Bronchial epithelial cell (primary cell): ENCODE measurements at regions not wholly inside any gene's neighbourhood (a gene's known extent, or its start where the extent isn't known, plus 50 kb on each side); places are given as distances from the start of the nearest gene placed in this dataset.

ENCODE experiments used
- DNase-seq: peaks from one replicate; pipeline ENCODE4 v3.0.0-alpha.2; 2010; ENCODE audit warnings: low read depth
- FAIRE-seq: peaks from 2 replicates; lab custom pipeline; 2011; peaks lifted over from hg19 to GRCh38; lab: Jason Lieb, UNC
- H3K27me3 ChIP-seq: 2 replicates; pipeline ENCODE4 v1.5.1; 2011; ENCODE audit warnings: low read length; ENCODE audit not compliant: control insufficient read depth, insufficient read depth
- H3K36me3 ChIP-seq: 2 replicates; pipeline ENCODE4 v1.5.1; 2011; ENCODE audit warnings: low read length; ENCODE audit not compliant: control insufficient read depth, insufficient read depth
- H3K4me3 ChIP-seq: 2 replicates; pipeline ENCODE4 v1.5.1; 2011; ENCODE audit warnings: mild to moderate bottlenecking, low read depth, low read length, control low read depth
- CTCF ChIP-seq: IDR thresholded peaks from 2 replicates; pipeline ENCODE4 v1.5.1; 2011; ENCODE audit warnings: mild to moderate bottlenecking, moderate library complexity, low read length, control low read depth, inconsistent platforms; ENCODE audit not compliant: insufficient read depth, severe bottlenecking

- DNase-seq (no peak), FAIRE-seq (no peak)
- no peak overlapping the region for H3K4me3 ChIP-seq
- H3K27me3 ChIP-seq: no peaks in the 10 kb centered on the region
- no peak for TF ChIP-seq CTCF
- no peaks in the 10 kb centered on the region for H3K36me3 ChIP-seq
Observed at GRCh38 chr11:70806461-70807194, 408.3 kb downstream of the CTTN start.

DNA sequence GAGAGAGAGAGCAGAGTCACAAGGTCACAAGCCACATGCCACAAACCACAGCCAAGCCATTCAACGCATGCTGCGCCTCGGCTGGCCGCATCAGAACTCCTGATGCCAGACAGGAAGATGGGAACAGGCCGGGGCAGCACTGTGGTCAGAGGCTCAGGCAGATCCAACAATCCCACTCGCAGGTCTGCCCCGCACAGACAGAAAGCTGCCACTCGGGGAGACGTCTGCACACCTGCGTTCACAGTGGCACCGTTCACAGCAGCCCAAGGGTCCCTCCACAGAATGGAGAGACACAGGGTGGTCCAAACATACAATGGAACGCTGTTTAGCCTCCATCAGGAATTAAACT is 408.8 kb downstream of the CTTN start:
- Histone ChIP-seq H3K36me3 (no peaks in the 10 kb centered on the region), H3K27me3 (no peaks in the 10 kb centered on the region), H3K4me3 (no peak overlapping the region)
- TF ChIP-seq CTCF: no peak
- DNase-seq: no peak
- FAIRE-seq: no peak

DNA sequence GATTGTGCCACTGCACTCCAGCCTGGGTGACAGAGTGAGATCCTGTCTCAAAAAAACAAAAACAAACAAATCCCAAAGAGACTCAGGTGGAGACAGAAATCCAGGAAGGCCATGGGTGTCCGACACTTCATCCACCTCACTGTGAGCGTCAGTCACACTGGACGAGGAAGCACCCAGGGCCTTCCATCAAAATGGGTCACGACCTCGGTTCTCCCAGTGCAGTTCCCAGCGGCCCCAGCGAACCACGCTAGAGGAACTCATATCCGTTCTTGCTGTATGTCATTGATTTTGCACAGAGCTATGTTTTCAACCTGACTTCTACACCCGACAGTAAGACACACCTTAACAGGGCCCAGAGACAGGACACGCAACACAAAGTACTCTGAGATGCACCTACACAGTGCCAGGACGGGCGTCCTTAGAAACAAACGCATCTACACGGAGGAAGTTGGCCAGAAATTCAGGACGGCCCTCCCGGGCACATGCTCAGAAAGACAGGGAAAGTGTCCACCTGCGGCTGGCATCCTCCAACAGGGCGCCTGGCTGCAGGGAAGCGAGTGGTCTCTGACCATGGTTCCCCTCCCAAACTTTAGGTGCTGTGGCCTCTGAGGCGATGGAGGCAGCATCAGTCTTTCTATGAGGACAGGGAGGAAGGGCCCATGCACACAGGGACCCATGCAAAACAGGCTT is 410.5 kb downstream of the CTTN start:
- Histone ChIP-seq H3K36me3 (peaks cover 1% of the 10 kb centered on the region), H3K27me3 (no peaks in the 10 kb centered on the region), H3K4me3 (no peak overlapping the region)
- FAIRE-seq (no peak), DNase-seq (no peak)
- no peak for TF ChIP-seq CTCF

DNA sequence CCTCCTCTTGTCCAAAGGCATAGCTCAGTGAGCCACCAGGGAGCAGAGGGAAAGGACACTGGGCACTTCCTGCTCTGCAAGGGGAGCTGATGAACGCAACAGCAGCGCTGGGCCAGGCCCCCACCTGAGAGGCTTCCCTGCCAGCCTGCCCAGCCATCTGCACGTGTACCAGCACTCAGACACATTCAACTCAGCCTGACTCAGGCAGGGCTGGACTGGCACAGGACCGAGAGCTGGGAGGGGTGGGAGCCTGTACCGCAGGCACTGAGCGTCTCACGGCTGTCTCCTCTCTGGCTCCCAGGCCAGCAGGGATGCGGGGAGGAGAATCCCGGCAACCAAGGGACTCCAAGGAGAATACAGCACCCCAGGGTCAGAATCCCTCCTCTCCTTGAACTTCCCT is 411.8 kb downstream of the CTTN start:
- H3K36me3 ChIP-seq: peaks cover 1% of the 10 kb centered on the region
- no peak for DNase-seq
- no peaks in the 10 kb centered on the region for H3K27me3 ChIP-seq
- no peak for TF ChIP-seq CTCF
- no peak for FAIRE-seq
- no peak overlapping the region for H3K4me3 ChIP-seq

GRCh38 chr11:70810681-70811080 is 412.4 kb downstream of the CTTN start:
- TF ChIP-seq CTCF: no peak
- Histone ChIP-seq H3K36me3 (peaks cover 1% of the 10 kb centered on the region), H3K27me3 (no peaks in the 10 kb centered on the region), H3K4me3 (no peak overlapping the region)
- FAIRE-seq (no peak), DNase-seq (no peak)

DNA sequence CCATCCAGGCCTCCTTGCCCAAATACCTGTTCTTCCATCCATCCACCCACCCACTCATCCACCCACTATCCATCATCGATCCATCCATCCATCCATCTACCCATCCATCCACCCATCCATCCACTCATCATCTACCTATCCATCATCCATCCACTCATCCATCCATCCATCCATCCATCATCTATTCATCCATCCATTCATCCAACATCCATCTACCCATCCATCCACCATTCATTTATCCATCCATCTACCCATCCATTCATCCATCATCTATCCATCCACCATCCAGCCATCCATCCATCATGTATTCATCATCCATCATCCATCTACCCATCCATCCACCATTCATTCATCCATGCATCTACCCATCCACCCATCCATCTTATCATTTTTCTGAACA is 413.2 kb downstream of the CTTN start:
- DNase-seq (no peak), FAIRE-seq (no peak)
- no peak for TF ChIP-seq CTCF
- H3K4me3 ChIP-seq: no peak overlapping the region
- no peaks in the 10 kb centered on the region for H3K27me3 ChIP-seq
- H3K36me3 ChIP-seq: peaks cover 1% of the 10 kb centered on the region
